Spleen (tissue), 11 donors: ENCODE measurements at regions not wholly inside any gene's neighbourhood (a gene's known extent, or its start where the extent isn't known, plus 50 kb on each side); places are given as distances from the start of the nearest gene placed in this dataset.
"Not testable (repeated sequence)": the region's sequence is repeated elsewhere in the genome, so short reads cannot be mapped to it uniquely, and the experiment has no call there.

Experiments used
- DNase-seq: peaks from one replicate; pipeline ENCODE4 v3.0.0-alpha.2; 2020
- H3K27ac ChIP-seq, 8 donors: fragments of 200-600 bp; sonication (generic) in 7 of 8; 1 replicate in 4 of 8; 2 replicates in 4 of 8; pipeline versions ENCODE4 v1.5.0 to v1.8.0; 2016 to 2021; ENCODE audit warnings: inconsistent platforms in 4 of 8, mild to moderate bottlenecking in 4 of 8, moderate library complexity in 1 of 8
- H3K27me3 ChIP-seq, 7 donors: fragments of 200-600 bp; sonication (generic) in 6 of 7; replicated peaks in 1 of 7; 1 replicate in 4 of 7; 2 replicates in 3 of 7; pipeline versions ENCODE4 v1.5.0 to v1.8.0; 2016 to 2021; ENCODE audit warnings: inconsistent platforms in 3 of 7, mild to moderate bottlenecking in 1 of 7
- H3K36me3 ChIP-seq, 6 donors: fragments of 200-600 bp; sonication (generic) in 5 of 6; 1 replicate in 4 of 6; 2 replicates in 2 of 6; pipeline versions ENCODE4 v1.5.0 to v1.8.0; 2016 to 2021; ENCODE audit warnings: inconsistent platforms in 2 of 6
- H3K4me1 ChIP-seq, 6 donors: fragments of 200-600 bp; sonication (generic) in 5 of 6; 1 replicate in 3 of 6; 2 replicates in 3 of 6; pipeline versions ENCODE4 v1.5.0 to v1.8.0; 2016 to 2021; ENCODE audit warnings: inconsistent platforms in 3 of 6
- H3K4me3 ChIP-seq, 8 donors: fragments of 200-600 bp; sonication (generic) in 7 of 8; 1 replicate in 4 of 8; 2 replicates in 4 of 8; pipeline versions ENCODE4 v1.5.0 to v1.8.0; 2016 to 2021; ENCODE audit warnings: inconsistent platforms in 4 of 8, mild to moderate bottlenecking in 4 of 8, moderate library complexity in 2 of 8
- H3K9me3 ChIP-seq, 8 donors: fragments of 200-600 bp; sonication (generic) in 7 of 8; 1 replicate in 4 of 8; 2 replicates in 4 of 8; pipeline versions ENCODE4 v1.5.0 to v1.8.0; 2016 to 2021; ENCODE audit warnings: inconsistent platforms in 4 of 8
- CTCF ChIP-seq, 11 experiments: fragments of 200-600 bp in 7 of 11; fragments of 450-650 bp in 4 of 11; sonication (generic) in 4 of 11; IDR thresholded peaks in 8 of 11; conservative IDR thresholded peaks in 3 of 11; 1 replicate in 7 of 11; 2 replicates in 4 of 11; pipeline versions ENCODE4 v1.4.0 to v1.8.0; 2016 to 2021; ENCODE audit warnings: antibody characterized with exemption in 11 of 11, inconsistent platforms in 4 of 11, mild to moderate bottlenecking in 1 of 11
- POLR2A ChIP-seq, 3 donors: fragments of 450-650 bp; IDR thresholded peaks; one replicate each; pipeline ENCODE4 v1.5.1; 2017; ENCODE audit warnings: antibody characterized with exemption in 3 of 3, mild to moderate bottlenecking in 1 of 3
- POLR2AphosphoS5 ChIP-seq, 3 donors: sonication (generic); formaldehyde crosslinking; IDR thresholded peaks; one replicate each; pipeline ENCODE4 v1.5.1; 2017; ENCODE audit warnings: antibody characterized with exemption in 3 of 3
- WGBS, 5 donors: extraction: QIAGEN DNeasy Blood & Tissue Kit in 3 of 5; methylation state at CpG; one replicate each; pipeline versions ENCODE4 v1.1.5 to v1.1.7; 2013 to 2018; 5-methylcytosine and 5-hydroxymethylcytosine counted together
- intact Hi-C: fragments of 100-400 bp; cut with DNase I; formaldehyde crosslinking; loops from one replicate; pipeline ENCODE4 v1.15.0; 2023; ENCODE audit warnings: low total_unique reads
- donor health status: healthy with polysubstance abuse.
- donor health status: DM: no; HTN: no; CAD: no; lungs with moderate emphysema.
- donor health status: DM: no; HTN: no; CAD: no.
- donor health status: Bipolar disorder and iron deficiency.
- donor health status: healthy.
- donor health status: DM: no; HTN: no; CAD: no.
- donor health status: DM: yes; HTN: yes; CAD: no.

GRCh38 chr11:101835506-101836063 is 79.2 kb upstream of the CEP126 start:
- TF ChIP-seq CTCF (IDR thresholded peaks at IDR 0.05 in 8 of 11, conservative IDR thresholded peaks at IDR 0.05 in 3 of 11) (no peak), POLR2AphosphoS5 (IDR thresholded peaks at IDR 0.05) (no peak), POLR2A (IDR thresholded peaks at IDR 0.05) (no peak)
- Histone ChIP-seq H3K27me3 (no peaks in the 10 kb centered on the region), H3K4me1 (no peaks in the 10 kb centered on the region), H3K27ac (no peak overlapping the region), H3K9me3 (no peaks in the 10 kb centered on the region), H3K36me3 (no peaks in the 10 kb centered on the region), H3K4me3 (no peak overlapping the region)
- WGBS, 5 donors, result 71 to 86% (median 82%) methylated on average over 3 of the region's 3 CpGs
- DNase-seq, result no peak
- intact Hi-C loops, result no loop called here

- DNase-seq, H3K4me1 ChIP-seq, H3K27me3 ChIP-seq, H3K36me3 ChIP-seq, intact Hi-C loops, H3K9me3 ChIP-seq, H3K4me3 ChIP-seq, H3K27ac ChIP-seq: not testable (repeated sequence)
- WGBS, 5 donors, result 78 to 97% (median 82%) methylated on average over 1 of the region's 1 CpG
Measured at GRCh38 chr11:101830475-101830874, 84.3 kb upstream of the CEP126 start.

- TF ChIP-seq POLR2A (IDR thresholded peaks at IDR 0.05), result no peak
- TF ChIP-seq CTCF (IDR thresholded peaks at IDR 0.05 in 8 of 11, conservative IDR thresholded peaks at IDR 0.05 in 3 of 11), result no peak
- no peak for TF ChIP-seq POLR2AphosphoS5 (IDR thresholded peaks at IDR 0.05)
- no peaks in the 10 kb centered on the region for H3K4me1 ChIP-seq
Measured at GRCh38 chr11:101825531-101825930, 89.3 kb upstream of the CEP126 start.

DNA sequence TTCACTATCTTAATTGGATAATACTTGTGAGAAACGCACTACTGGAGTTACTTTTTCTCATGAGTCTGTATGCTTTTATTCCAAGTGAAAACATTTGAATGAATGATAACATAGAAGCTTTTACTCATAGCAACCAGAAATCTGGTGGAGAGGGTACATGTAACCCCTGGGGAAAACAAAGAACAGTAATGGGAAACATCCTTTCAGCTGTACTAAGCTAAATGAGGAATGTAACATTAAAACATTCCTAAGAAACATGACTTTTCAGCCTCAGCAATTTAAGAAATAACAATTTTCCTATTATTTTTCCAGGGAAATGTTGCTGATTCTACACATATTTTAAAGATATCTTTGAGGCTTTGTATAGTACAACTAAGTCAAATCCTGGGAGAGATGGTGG is 97.2 kb upstream of the CEP126 start:
- Histone ChIP-seq H3K36me3 (no peaks in the 10 kb centered on the region), H3K27me3 (no peaks in the 10 kb centered on the region), H3K4me1 (no peaks in the 10 kb centered on the region), H3K4me3 (no peak overlapping the region), H3K27ac (no peak overlapping the region), H3K9me3 (no peaks in the 10 kb centered on the region)
- intact Hi-C loops, result no loop called here
- 0 to 93% (median 88%) methylated on average over 1 of the region's 1 CpG for WGBS, 5 donors
- TF ChIP-seq POLR2A (IDR thresholded peaks at IDR 0.05), result no peak
- no peak for DNase-seq

More at GRCh38 chr11:101825531-101825930, 89.3 kb upstream of the CEP126 start:
- Histone ChIP-seq H3K4me3 (no peak overlapping the region), H3K27ac (no peak overlapping the region), H3K9me3 (no peaks in the 10 kb centered on the region), H3K27me3 (no peaks in the 10 kb centered on the region), H3K36me3 (no peaks in the 10 kb centered on the region)
- intact Hi-C loops, result no loop called here
- WGBS, 5 donors, result 79 to 87% (median 82%) methylated on average over 4 of the region's 4 CpGs
- DNase-seq, result no peak

DNA sequence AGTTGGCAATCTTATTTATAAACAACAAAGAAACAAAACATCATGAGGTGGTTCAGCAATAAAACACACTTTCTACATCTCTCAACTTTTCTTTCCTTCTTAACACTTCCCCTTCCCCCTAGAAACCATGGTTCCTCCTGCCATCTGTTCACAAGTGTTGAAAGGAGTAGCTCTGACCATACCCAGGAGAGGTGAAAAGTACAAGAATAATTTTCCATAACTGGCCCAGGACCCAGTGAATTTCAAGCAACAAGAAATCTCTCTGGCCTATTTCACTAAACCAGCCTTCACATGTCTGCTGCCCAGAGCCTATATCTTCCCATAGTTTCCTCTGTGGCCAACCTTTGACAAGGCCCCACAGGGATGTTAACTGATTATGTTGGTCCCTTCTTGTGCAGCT is 98.2 kb upstream of the CEP126 start:
- Histone ChIP-seq H3K4me3 (no peak overlapping the region), H3K36me3 (no peaks in the 10 kb centered on the region), H3K27me3 (no peaks in the 10 kb centered on the region), H3K27ac (no peak overlapping the region), H3K9me3 (peaks cover 0 to 5% (median 0%) of the 10 kb centered on the region in 8 donors), H3K4me1 (no peaks in the 10 kb centered on the region)
- no peak for TF ChIP-seq CTCF (IDR thresholded peaks at IDR 0.05 in 8 of 11, conservative IDR thresholded peaks at IDR 0.05 in 3 of 11)
- no peak for TF ChIP-seq POLR2A (IDR thresholded peaks at IDR 0.05)
- no peak for TF ChIP-seq POLR2AphosphoS5 (IDR thresholded peaks at IDR 0.05)
- intact Hi-C loops, result no loop called here
- no peak for DNase-seq
